GM18498 (cell line): ENCODE measurements at regions not wholly inside any gene's neighbourhood (a gene's known extent, or its start where the extent isn't known, plus 50 kb on each side); places are given as distances from the start of the nearest gene placed in this dataset.

Source experiments
- ATAC-seq: cut with Tn5 transposase; IDR thresholded peaks from one replicate; pipeline ENCODE4 v1.9.1; 2021; ENCODE audit warnings: mild to moderate bottlenecking, moderate library complexity; ENCODE audit not compliant: unreplicated experiment

GRCh38 chr5:145130996-145131395 is 704.1 kb downstream of the PRELID2 start:
- ATAC-seq = no peak

GRCh38 chr5:145129797-145130196 is 705.3 kb downstream of the PRELID2 start:
- ATAC-seq = no peak

GRCh38 chr5:145124806-145125205 is 710.3 kb downstream of the PRELID2 start:
- ATAC-seq = no peak

- no peak for ATAC-seq
Observed at GRCh38 chr5:145118611-145119010, 716.5 kb downstream of the PRELID2 start.

GRCh38 chr5:145118127-145118526 is 717.0 kb downstream of the PRELID2 start:
- no peak for ATAC-seq

DNA sequence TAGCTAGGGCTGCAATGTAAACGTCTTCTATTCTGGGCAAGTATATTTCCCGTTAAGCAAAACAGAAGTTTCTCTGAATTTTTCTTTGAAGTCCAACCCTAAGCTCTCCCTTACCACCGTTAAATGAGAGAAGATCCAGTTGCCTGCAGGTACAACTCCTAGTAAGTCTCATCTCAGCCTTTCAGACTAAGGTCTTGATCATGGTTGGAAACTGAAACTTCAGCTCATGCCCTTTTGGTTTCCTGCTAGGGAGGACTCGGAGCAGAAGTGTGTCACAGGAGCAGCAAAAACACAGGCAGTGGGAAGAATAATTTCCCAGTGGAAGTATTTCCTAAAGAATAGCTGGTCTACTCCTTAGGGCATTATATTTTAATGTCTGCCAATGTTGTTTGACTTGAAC is 717.9 kb downstream of the PRELID2 start:
- no peak for ATAC-seq

GRCh38 chr5:145111420-145111819 is 723.7 kb downstream of the PRELID2 start:
- no peak for ATAC-seq

DNA sequence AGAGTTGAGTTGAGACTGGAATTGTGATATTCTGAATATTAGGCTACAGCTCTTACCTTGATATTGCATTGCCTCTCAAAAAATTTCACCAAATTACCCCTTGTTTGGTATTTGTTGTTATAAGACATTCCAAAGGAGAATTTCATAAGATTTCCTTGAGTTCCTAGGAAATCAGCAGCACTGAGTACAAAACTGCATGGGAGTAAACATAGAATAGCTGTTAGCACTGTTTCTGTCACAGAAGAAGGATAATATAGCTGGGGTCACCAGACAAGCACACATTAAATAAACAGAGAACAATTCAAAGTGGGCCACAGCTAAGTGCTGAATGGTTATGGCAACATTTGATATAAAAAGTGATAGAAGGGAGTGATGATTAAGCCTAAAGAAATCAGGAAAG is 724.3 kb downstream of the PRELID2 start:
- no peak for ATAC-seq

DNA sequence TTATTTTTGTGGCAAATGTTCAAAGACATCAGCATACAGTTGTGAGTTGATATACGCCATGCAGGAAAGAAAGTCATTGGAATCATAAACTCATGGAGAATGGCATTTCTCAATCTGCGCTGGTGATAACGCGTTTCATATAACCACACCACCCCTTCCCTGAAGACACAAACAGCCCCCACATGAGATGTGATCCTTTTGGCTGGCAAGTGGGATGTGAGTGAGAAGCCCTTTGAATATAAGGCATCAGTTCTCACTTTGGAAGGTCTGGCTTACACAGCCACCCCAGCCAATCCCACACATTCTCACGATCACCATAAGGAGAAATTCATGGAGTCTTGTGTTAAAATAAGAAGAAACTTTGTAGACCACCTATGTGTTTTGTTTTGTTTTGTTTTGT is 725.0 kb downstream of the PRELID2 start:
- ATAC-seq = no peak

DNA sequence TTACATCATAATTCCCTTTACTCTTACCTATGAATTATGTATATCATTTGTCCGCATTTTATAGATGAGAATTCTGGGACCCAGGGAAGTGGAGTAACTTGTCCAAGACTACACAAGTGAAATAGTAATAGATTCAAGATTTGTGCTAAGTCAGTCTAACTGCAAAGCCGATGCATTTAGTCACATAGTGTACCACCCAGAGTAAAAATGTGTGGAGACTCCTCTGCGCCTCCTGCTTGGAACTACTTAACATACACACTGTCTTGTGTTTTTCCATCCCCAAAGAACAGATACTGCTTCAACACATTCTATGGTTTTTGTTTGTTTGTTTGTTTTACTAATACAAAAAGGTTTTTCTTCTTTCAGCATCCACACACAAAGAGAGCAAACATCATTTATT is 729.8 kb downstream of the PRELID2 start:
- ATAC-seq = no peak

DNA sequence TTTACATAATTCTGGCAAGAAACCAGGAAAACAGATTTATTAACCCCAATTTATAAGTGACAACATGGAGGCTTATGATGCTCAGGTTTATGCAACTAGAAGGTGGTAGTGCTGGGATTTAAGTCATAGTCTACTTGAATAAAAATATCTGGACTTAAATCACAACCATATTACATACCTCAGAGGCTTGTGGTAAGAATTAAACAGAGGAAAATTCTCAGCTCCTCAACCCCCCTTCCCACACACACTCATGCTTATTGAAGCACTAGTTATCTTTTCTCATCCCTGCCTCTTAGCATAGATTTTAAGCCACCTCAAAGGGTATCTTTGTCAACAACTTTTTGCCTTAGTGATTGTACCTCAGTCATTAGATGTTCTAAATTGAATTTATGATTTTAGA is 731.0 kb downstream of the PRELID2 start:
- ATAC-seq = no peak

DNA sequence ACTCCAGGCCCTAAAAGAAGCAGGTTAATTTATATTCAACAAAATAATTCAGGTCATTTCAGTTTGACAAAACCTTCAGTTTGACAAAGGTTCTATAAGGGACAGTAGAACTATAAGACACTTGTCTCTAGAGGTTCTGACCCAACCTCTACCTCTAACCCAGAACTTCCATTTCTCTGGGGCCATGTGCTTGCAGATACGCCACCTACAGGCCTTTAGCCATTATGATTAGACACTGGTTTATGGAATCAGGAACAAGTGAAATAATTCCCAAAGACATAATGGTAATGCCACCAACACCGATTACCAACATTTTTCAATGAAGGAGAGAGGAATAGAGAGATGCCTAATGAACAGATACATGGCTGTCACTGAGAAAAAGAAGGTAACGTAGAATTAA is 733.9 kb downstream of the PRELID2 start:
- no peak for ATAC-seq

- ATAC-seq = no peak
Observed at GRCh38 chr5:145090115-145090514, 745.0 kb downstream of the PRELID2 start.

GRCh38 chr5:145084834-145085233 is 750.3 kb downstream of the PRELID2 start:
- ATAC-seq = no peak

DNA sequence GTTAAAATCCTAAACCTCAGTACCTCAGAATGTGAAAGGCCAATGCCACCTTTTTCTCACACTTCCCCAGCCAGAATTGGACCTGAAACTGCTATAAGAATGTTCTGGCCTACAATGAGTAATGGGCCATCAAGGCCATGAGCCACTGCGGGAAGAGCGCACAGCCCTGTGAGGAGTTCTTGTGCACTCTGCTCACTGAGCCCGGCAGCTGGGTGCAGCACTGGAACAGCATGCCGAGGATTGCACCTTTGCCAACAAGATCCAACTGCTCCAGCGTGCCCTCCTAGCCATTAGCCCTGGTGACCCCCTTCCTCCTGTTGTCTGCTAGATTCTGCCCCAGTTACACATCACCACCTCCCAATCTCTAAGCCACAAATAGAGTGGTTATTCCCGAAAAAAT is 758.1 kb downstream of the PRELID2 start:
- no peak for ATAC-seq

- no peak for ATAC-seq
Observed at GRCh38 chr5:145076040-145076439, 759.1 kb downstream of the PRELID2 start.

- no peak for ATAC-seq
Observed at GRCh38 chr5:145072889-145073288, 762.3 kb downstream of the PRELID2 start.

DNA sequence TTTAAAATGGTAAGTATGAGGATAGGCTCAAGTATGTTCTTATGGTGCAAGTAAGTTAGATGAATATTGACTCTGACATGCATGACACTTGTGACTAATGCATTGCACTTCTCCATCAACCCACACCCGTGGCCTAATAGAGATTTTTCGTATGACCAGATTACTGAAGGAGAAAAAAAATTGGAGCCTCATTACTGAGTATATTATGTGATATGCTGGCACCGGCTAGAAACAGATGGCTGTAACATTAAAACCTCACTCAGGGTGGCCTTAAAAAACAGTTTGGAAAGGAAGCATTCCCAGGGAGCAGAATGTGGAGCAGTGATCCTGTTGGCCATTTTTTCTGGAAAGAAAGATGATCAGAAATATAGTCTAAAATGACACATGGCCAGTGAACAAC is 766.4 kb downstream of the PRELID2 start:
- ATAC-seq = no peak

- no peak for ATAC-seq
Observed at GRCh38 chr5:145062280-145063062, 772.7 kb downstream of the PRELID2 start.

- peak; percentile 98 for ATAC-seq
Observed at GRCh38 chr5:145056800-145057199, 778.3 kb downstream of the PRELID2 start.

GRCh38 chr5:145050181-145050580 is 785.0 kb downstream of the PRELID2 start:
- ATAC-seq = no peak

DNA sequence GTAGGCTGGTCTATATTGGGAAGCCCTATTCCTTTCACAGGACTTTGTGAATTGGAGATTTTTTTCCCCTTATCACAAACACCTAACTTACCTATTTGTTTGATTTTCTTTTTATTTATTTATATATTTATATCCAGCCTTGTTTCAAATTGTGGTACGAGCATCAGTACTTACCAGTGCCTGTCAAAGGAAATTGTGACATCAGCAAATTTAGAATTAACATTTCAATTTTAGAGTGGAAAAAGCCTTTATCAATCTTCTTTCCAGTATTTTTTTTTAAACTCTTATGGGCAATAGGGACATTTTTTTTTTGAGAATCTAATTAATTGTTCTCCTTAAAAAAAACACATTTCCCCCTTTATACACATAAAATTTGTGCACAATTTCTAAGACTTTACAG is 790.2 kb downstream of the PRELID2 start:
- no peak for ATAC-seq

GRCh38 chr5:145028626-145029025 is 806.5 kb downstream of the PRELID2 start:
- no peak for ATAC-seq
